SU-DHL-6 (cell line): ENCODE measurements at regions not wholly inside any gene's neighbourhood (a gene's known extent, or its start where the extent isn't known, plus 50 kb on each side); places are given as distances from the start of the nearest gene placed in this dataset.

ENCODE experiments used
- H2AFZ ChIP-seq: fragments of 200-600 bp; sonication (generic); 2 replicates; pipeline ENCODE4 v1.6.1; 2014; ENCODE audit warnings: low read depth, mild to moderate bottlenecking, moderate library complexity, mixed read lengths, antibody characterized with exemption, low read length; ENCODE audit not compliant: severe bottlenecking
- H3F3A ChIP-seq: fragments of 200-600 bp; shearing (Covaris generic); 2 replicates; pipeline ENCODE4 v1.6.0; 2016; ENCODE audit warnings: antibody characterized with exemption, mild to moderate bottlenecking; ENCODE audit not compliant: insufficient read depth
- H3K27ac ChIP-seq: fragments of 200-600 bp; sonication (generic); 2 replicates; pipeline ENCODE4 v1.5.1; 2016; ENCODE audit warnings: low read depth, mild to moderate bottlenecking, low read length, moderate library complexity, mixed read lengths
- H3K27me3 ChIP-seq: fragments of 200-600 bp; sonication (generic), shearing (Covaris generic); 2 replicates; pipeline ENCODE4 v1.6.0; 2014; ENCODE audit warnings: mild to moderate bottlenecking, low read length
- H3K36me3 ChIP-seq: fragments of 200-600 bp; sonication (generic); 2 replicates; pipeline ENCODE4 v1.6.1; 2014; ENCODE audit warnings: mild to moderate bottlenecking, low read length, mixed read lengths
- H3K4me2 ChIP-seq: fragments of 300-600, 200-600 bp; shearing (Covaris generic), sonication (generic); 2 replicates; pipeline ENCODE4 v1.6.0; 2014; ENCODE audit warnings: low read length, low read depth, mild to moderate bottlenecking; ENCODE audit not compliant: poor library complexity, severe bottlenecking
- H3K4me3 ChIP-seq: fragments of 200-600 bp; sonication (generic); 2 replicates; pipeline ENCODE4 v1.5.1; 2014; ENCODE audit warnings: antibody characterized with exemption, low read length, mild to moderate bottlenecking, mixed read lengths; ENCODE audit not compliant: insufficient read depth, poor library complexity, severe bottlenecking
- H3K79me2 ChIP-seq: fragments of 200-600 bp; sonication (generic); 2 replicates; pipeline ENCODE4 v1.6.1; 2014; ENCODE audit warnings: mild to moderate bottlenecking, low read length, moderate library complexity; ENCODE audit not compliant: insufficient read depth
- H3K9ac ChIP-seq: fragments of 200-600 bp; sonication (generic); 2 replicates; pipeline ENCODE4 v1.7.0; 2014; ENCODE audit warnings: mild to moderate bottlenecking, low read length
- H3K9me2 ChIP-seq: fragments of 200-600 bp; sonication (generic); replicated peaks from 2 replicates; pipeline ENCODE4 v1.6.1; 2014; ENCODE audit warnings: low read length; ENCODE audit not compliant: insufficient read depth
- H3K9me3 ChIP-seq: fragments of 200-600 bp; sonication (generic); 2 replicates; pipeline ENCODE4 v1.6.1; 2014; ENCODE audit warnings: low read length, mixed read lengths; ENCODE audit not compliant: insufficient read depth
- H4K20me1 ChIP-seq: fragments of 200-600 bp; sonication (generic); 2 replicates; pipeline ENCODE4 v1.6.1; 2014; ENCODE audit warnings: low read depth, mild to moderate bottlenecking, antibody characterized with exemption, low read length, moderate library complexity, mixed read lengths
- EZH2phosphoT487 ChIP-seq: fragments of 200-600 bp; sonication (generic), shearing (Covaris generic); conservative IDR thresholded peaks from 2 replicates; pipeline ENCODE4 v1.6.1; 2018; ENCODE audit warnings: mild to moderate bottlenecking, antibody characterized with exemption, low read length, moderate library complexity, mixed read lengths
- TF ChIP-seq, protein P1 (sequence below): fragments of 200-600 bp; sonication (generic); IDR thresholded peaks from one replicate; pipeline ENCODE4 v1.5.1; 2017; ENCODE audit warnings: antibody characterized with exemption, mild to moderate bottlenecking, low read length, moderate library complexity; ENCODE audit not compliant: insufficient read depth, poor library complexity, severe bottlenecking

DNA sequence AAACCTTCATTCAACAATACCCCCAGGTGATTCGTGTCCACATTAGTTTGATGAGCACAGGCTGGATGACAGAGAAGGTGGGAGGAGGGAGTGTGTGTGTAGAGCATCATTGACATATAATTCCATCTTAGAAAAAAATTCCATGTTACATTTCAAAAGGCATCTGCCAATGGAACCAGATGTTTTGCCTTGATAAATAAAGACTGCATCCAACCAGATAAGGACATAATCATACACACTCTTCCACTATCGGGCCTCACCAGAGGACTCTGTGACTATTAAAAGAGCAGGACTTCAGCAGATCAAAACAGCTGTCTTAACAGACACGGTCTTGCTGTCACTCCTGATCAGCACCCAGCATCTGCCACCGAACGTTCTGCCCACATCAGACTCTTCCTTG, 96.4 kb upstream of the SPIN1 start:
- Histone ChIP-seq H3F3A (no peaks in the 10 kb centered on the region), H3K9me2 (no peaks in the 10 kb centered on the region), H3K79me2 (no peaks in the 10 kb centered on the region), H4K20me1 (no peaks in the 10 kb centered on the region), H3K36me3 (no peaks in the 10 kb centered on the region), H3K4me2 (no peak overlapping the region), H3K9ac (no peak overlapping the region), H3K27me3 (no peaks in the 10 kb centered on the region), H3K9me3 (no peaks in the 10 kb centered on the region), H3K4me3 (no peak overlapping the region), H3K27ac (no peak overlapping the region), H2AFZ (no peak overlapping the region)
- TF ChIP-seq, protein P1, sequence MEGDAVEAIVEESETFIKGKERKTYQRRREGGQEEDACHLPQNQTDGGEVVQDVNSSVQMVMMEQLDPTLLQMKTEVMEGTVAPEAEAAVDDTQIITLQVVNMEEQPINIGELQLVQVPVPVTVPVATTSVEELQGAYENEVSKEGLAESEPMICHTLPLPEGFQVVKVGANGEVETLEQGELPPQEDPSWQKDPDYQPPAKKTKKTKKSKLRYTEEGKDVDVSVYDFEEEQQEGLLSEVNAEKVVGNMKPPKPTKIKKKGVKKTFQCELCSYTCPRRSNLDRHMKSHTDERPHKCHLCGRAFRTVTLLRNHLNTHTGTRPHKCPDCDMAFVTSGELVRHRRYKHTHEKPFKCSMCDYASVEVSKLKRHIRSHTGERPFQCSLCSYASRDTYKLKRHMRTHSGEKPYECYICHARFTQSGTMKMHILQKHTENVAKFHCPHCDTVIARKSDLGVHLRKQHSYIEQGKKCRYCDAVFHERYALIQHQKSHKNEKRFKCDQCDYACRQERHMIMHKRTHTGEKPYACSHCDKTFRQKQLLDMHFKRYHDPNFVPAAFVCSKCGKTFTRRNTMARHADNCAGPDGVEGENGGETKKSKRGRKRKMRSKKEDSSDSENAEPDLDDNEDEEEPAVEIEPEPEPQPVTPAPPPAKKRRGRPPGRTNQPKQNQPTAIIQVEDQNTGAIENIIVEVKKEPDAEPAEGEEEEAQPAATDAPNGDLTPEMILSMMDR: no peak
- no peak for TF ChIP-seq EZH2phosphoT487

DNA sequence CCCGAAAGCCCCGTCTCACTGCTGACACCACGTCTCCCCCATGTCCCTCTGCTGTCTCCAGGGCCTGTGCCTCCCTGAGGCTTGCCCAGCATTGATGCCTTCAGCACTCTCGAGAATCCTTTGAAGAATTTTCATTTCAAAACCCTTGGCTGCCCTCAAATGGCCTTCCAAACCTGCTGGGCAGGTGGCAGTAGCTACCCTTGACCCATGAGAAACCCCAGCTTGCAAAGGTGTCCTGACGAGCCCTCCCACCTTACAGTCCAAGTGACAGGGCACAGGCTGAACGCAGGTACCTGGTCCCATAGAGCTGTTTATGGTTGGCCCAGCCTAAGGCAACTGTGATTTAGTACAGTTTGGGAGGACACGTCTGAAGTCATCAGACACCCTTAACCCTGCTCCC, 97.2 kb upstream of the SPIN1 start:
- Histone ChIP-seq H3K9me3 (no peaks in the 10 kb centered on the region), H3F3A (no peaks in the 10 kb centered on the region), H3K4me2 (no peak overlapping the region), H3K36me3 (no peaks in the 10 kb centered on the region), H3K4me3 (no peak overlapping the region), H2AFZ (no peak overlapping the region), H3K27ac (no peak overlapping the region), H3K9me2 (no peaks in the 10 kb centered on the region), H3K9ac (no peak overlapping the region), H3K27me3 (no peaks in the 10 kb centered on the region), H3K79me2 (no peaks in the 10 kb centered on the region), H4K20me1 (no peaks in the 10 kb centered on the region)
- TF ChIP-seq, protein P1: no peak
- no peak for TF ChIP-seq EZH2phosphoT487

DNA sequence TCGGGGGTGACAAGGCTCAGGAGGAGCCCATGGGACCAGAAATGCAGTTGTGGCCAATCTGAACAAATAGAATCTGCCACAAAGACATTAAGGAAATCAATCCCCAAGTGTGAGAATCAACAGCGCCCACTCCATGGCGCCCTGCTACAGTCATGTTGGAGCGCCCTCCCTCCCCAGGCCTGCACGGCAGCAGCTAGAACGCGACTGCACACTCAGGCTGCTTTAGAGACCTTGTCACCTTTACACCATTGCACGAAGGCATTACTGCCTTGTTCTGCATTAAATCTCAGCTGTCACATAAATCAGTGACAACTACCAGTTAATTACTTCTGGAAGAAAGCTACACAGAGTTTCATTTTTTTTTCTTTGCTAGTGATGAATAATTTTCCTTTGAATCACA, 98.7 kb upstream of the SPIN1 start:
- Histone ChIP-seq H3K9me3 (no peaks in the 10 kb centered on the region), H3K9me2 (no peaks in the 10 kb centered on the region), H3K27me3 (no peaks in the 10 kb centered on the region), H3K27ac (no peak overlapping the region), H3K4me2 (no peak overlapping the region), H3F3A (no peaks in the 10 kb centered on the region), H3K36me3 (no peaks in the 10 kb centered on the region), H3K79me2 (no peaks in the 10 kb centered on the region), H3K4me3 (no peak overlapping the region), H4K20me1 (no peaks in the 10 kb centered on the region), H2AFZ (no peak overlapping the region), H3K9ac (no peak overlapping the region)
- TF ChIP-seq, protein P1: no peak
- no peak for TF ChIP-seq EZH2phosphoT487

DNA sequence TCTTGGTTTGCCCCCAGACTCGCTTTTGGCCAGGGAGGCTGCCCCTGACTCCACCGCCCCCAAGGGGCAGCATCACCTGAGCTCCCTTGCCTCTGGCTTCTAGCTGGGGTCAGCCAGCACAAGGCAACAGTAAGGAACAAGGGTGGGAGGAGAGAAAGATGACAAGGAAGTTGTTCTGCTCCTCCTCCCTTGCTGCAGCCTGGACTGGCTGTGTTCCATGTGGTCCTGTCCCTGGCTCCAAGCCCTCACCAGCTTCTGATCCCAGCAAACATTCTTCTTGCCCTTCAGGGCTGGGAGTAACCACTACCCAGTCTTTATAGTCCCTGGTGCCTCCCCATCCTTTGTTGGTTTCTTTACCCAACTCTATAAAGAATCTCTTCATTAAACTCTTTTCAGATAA, 100.3 kb upstream of the SPIN1 start:
- Histone ChIP-seq H3K79me2 (no peaks in the 10 kb centered on the region), H3F3A (no peaks in the 10 kb centered on the region), H3K9me2 (no peaks in the 10 kb centered on the region), H3K9ac (no peak overlapping the region), H3K4me3 (no peak overlapping the region), H2AFZ (no peak overlapping the region), H3K4me2 (no peak overlapping the region), H3K27ac (no peak overlapping the region), H3K27me3 (no peaks in the 10 kb centered on the region), H3K36me3 (no peaks in the 10 kb centered on the region), H3K9me3 (no peaks in the 10 kb centered on the region), H4K20me1 (no peaks in the 10 kb centered on the region)
- TF ChIP-seq, protein P1: no peak
- TF ChIP-seq EZH2phosphoT487: no peak
